ENCODE measurements at regions not wholly inside any gene's neighbourhood (a gene's known extent, or its start where the extent isn't known, plus 50 kb on each side); places are given as distances from the start of the nearest gene placed in this dataset.

GRCh38 chr2:58740426-58740825 is 499.3 kb upstream of the FANCL start:
- Mint-ChIP-seq H3K27me3 (ENCODE audit: low read depth) (no peaks in the 10 kb centered on the region), H3K4me3 (no peak overlapping the region), H3K27ac (no peak overlapping the region), H3K36me3 (ENCODE audit: low read depth) (no peaks in the 10 kb centered on the region), H3K4me1 (no peaks in the 10 kb centered on the region), H3K9me3 (peaks cover 2% of the 10 kb centered on the region)
- TF ChIP-seq CTCF (IDR thresholded peaks at IDR 0.05; ENCODE audit: unreplicated experiment in 3 of 3) = no peak

- Mint-ChIP-seq H3K27ac (no peak overlapping the region), H3K9me3 (no peaks in the 10 kb centered on the region), H3K27me3 (ENCODE audit: low read depth) (no peaks in the 10 kb centered on the region), H3K36me3 (ENCODE audit: low read depth) (no peaks in the 10 kb centered on the region), H3K4me3 (no peak overlapping the region), H3K4me1 (no peaks in the 10 kb centered on the region)
- TF ChIP-seq CTCF (IDR thresholded peaks at IDR 0.05; ENCODE audit: unreplicated experiment in 3 of 3) = no peak
These were observed 497.9 kb upstream of the FANCL start for GRCh38 chr2:58739033-58739432.

- H3K36me3 Mint-ChIP-seq (ENCODE audit: low read depth) = no peaks in the 10 kb centered on the region
- H3K4me1 Mint-ChIP-seq = no peaks in the 10 kb centered on the region
- H3K27me3 Mint-ChIP-seq (ENCODE audit: low read depth) = no peaks in the 10 kb centered on the region
- TF ChIP-seq CTCF (IDR thresholded peaks at IDR 0.05; ENCODE audit: unreplicated experiment in 3 of 3) = no peak
- H3K4me3 Mint-ChIP-seq = no peak overlapping the region
- H3K27ac Mint-ChIP-seq = no peak overlapping the region
- no peaks in the 10 kb centered on the region for H3K9me3 Mint-ChIP-seq
These were observed 493.2 kb upstream of the FANCL start for GRCh38 chr2:58734365-58734764.

- Mint-ChIP-seq H3K27me3 (ENCODE audit: low read depth) (no peaks in the 10 kb centered on the region), H3K9me3 (no peaks in the 10 kb centered on the region), H3K36me3 (ENCODE audit: low read depth) (no peaks in the 10 kb centered on the region), H3K4me1 (no peaks in the 10 kb centered on the region), H3K4me3 (no peak overlapping the region), H3K27ac (no peak overlapping the region)
- TF ChIP-seq CTCF (IDR thresholded peaks at IDR 0.05; ENCODE audit: unreplicated experiment in 3 of 3) = no peak
These were observed 491.9 kb upstream of the FANCL start for GRCh38 chr2:58732999-58733398.

GRCh38 chr2:58731488-58731869 is 490.4 kb upstream of the FANCL start:
- Mint-ChIP-seq H3K4me3 (no peak overlapping the region), H3K4me1 (no peaks in the 10 kb centered on the region), H3K27me3 (ENCODE audit: low read depth) (no peaks in the 10 kb centered on the region), H3K9me3 (no peaks in the 10 kb centered on the region), H3K27ac (peak overlapping the region in 1 of 3 experiments; percentile 27), H3K36me3 (ENCODE audit: low read depth) (no peaks in the 10 kb centered on the region)
- TF ChIP-seq CTCF (IDR thresholded peaks at IDR 0.05; ENCODE audit: unreplicated experiment in 3 of 3) = no peak

- no peak overlapping the region for H3K4me3 Mint-ChIP-seq
- no peaks in the 10 kb centered on the region for H3K4me1 Mint-ChIP-seq
- TF ChIP-seq CTCF (IDR thresholded peaks at IDR 0.05; ENCODE audit: unreplicated experiment in 3 of 3) = no peak
- H3K9me3 Mint-ChIP-seq = no peaks in the 10 kb centered on the region
- H3K27ac Mint-ChIP-seq = peak overlapping the region in 1 of 3 experiments; percentile 27
- H3K36me3 Mint-ChIP-seq (ENCODE audit: low read depth) = no peaks in the 10 kb centered on the region
- H3K27me3 Mint-ChIP-seq (ENCODE audit: low read depth) = no peaks in the 10 kb centered on the region
These were observed 489.8 kb upstream of the FANCL start for GRCh38 chr2:58730764-58731487.

All from nephron (organoid).